Epithelial cell of proximal tubule (primary cell): ENCODE measurements at regions not wholly inside any gene's neighbourhood (a gene's known extent, or its start where the extent isn't known, plus 50 kb on each side); places are given as distances from the start of the nearest gene placed in this dataset.

ENCODE experiments used
- DNase-seq: peaks from one replicate; pipeline ENCODE4 v3.0.0-alpha.2; 2011; ENCODE audit warnings: low read depth
- H3K4me3 ChIP-seq: 2 replicates; pipeline ENCODE4 v1.5.1; 2011; ENCODE audit warnings: low read depth, mild to moderate bottlenecking, low read length
- CTCF ChIP-seq: conservative IDR thresholded peaks from 2 replicates; pipeline ENCODE4 v1.5.1; 2012; ENCODE audit warnings: low read depth, mild to moderate bottlenecking, low read length

GRCh38 chr18:33878213-33878612 is 300.2 kb downstream of the ASXL3 start:
- DNase-seq = no peak
- no peak for TF ChIP-seq CTCF

GRCh38 chr18:33875029-33875565 is 297.1 kb downstream of the ASXL3 start:
- H3K4me3 ChIP-seq = no peak overlapping the region
- no peak for TF ChIP-seq CTCF
- no peak for DNase-seq

More at GRCh38 chr18:33878213-33878612, 300.2 kb downstream of the ASXL3 start:
- no peak overlapping the region for H3K4me3 ChIP-seq

- no peak for DNase-seq
- H3K4me3 ChIP-seq = no peak overlapping the region
- TF ChIP-seq CTCF = no peak
Observed at GRCh38 chr18:33873112-33873511, 295.1 kb downstream of the ASXL3 start.

- no peak for DNase-seq
- no peak for TF ChIP-seq CTCF
- no peak overlapping the region for H3K4me3 ChIP-seq
Observed at GRCh38 chr18:33871363-33872025, 293.5 kb downstream of the ASXL3 start.

GRCh38 chr18:33870059-33870458 is 292.0 kb downstream of the ASXL3 start:
- H3K4me3 ChIP-seq = no peak overlapping the region
- TF ChIP-seq CTCF = no peak
- peak; percentile 12 for DNase-seq

- H3K4me3 ChIP-seq = no peak overlapping the region
- TF ChIP-seq CTCF = no peak
- DNase-seq = no peak
Observed at GRCh38 chr18:33866386-33866785, 288.4 kb downstream of the ASXL3 start.

- DNase-seq = no peak
- TF ChIP-seq CTCF = no peak
- H3K4me3 ChIP-seq = no peak overlapping the region
Observed at GRCh38 chr18:33863912-33864311, 285.9 kb downstream of the ASXL3 start.
